EH (cell line): ENCODE measurements at regions not wholly inside any gene's neighbourhood (a gene's known extent, or its start where the extent isn't known, plus 50 kb on each side); places are given as distances from the start of the nearest gene placed in this dataset.
A peak's percentile ranks its signal among the peaks of the same experiment; 100 is the strongest.
"Not testable (repeated sequence)": the region's sequence is repeated elsewhere in the genome, so short reads cannot be mapped to it uniquely, and the experiment has no call there.

Source experiments
- DNase-seq: peaks from one replicate; pipeline ENCODE4 v3.0.0-alpha.2; 2015; ENCODE audit warnings: low read depth

GRCh38 chr4:189178125-189178746 lies 762.4 kb upstream of the FRG1 start:
- DNase-seq: no peak

DNA sequence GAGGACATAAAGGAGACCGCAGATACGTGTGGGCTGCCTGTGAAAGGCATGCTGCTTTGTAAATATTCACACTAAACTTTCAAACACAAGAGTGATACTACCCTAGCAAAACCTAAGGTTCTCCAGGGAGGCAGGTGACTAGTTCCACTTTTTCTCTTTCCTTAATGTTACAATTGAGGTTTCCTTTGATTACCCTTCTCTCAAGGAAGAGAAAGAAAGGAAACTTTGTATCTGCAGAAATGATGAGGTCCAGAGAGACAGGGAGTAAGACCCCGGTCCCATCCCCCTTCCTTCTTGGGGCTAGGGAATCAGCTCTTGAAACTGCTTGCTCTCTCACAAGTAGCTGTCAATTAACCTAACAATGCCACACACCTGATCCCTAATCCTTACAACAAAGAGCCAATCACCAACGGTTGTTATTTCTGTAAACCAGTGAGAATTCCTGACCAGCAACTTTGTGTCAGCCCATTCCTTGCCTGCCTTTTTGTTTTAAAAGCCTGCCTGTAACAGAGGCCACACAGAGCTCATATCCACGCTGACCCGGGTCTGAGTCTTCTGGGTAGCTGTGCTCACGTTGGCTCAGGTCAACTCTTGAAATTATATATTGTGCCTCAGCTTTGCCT lies 754.8 kb upstream of the FRG1 start:
- no peak for DNase-seq

- DNase-seq: no peak
Measured at GRCh38 chr4:189187531-189188052, 753.1 kb upstream of the FRG1 start.

- no peak for DNase-seq
Measured at GRCh38 chr4:189198624-189199023, 742.0 kb upstream of the FRG1 start.

DNA sequence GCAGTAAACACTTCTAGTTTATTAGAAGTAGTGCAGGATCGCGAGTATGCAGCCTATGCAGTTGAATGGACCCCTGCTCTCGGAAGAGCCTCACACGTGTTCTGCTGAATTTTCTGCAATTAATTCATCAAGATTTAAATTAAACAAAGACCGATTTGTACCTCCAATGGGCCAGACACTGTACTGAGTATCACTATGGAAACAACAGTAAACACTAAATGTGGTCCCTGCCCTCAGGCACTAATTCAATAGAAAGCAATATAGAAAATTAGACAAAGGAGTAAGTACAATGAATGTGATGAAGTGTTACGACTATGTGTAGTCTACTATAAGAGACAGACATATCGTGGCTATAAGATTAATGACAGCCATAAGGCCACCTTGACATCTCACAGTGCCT lies 740.3 kb upstream of the FRG1 start:
- no peak for DNase-seq

DNA sequence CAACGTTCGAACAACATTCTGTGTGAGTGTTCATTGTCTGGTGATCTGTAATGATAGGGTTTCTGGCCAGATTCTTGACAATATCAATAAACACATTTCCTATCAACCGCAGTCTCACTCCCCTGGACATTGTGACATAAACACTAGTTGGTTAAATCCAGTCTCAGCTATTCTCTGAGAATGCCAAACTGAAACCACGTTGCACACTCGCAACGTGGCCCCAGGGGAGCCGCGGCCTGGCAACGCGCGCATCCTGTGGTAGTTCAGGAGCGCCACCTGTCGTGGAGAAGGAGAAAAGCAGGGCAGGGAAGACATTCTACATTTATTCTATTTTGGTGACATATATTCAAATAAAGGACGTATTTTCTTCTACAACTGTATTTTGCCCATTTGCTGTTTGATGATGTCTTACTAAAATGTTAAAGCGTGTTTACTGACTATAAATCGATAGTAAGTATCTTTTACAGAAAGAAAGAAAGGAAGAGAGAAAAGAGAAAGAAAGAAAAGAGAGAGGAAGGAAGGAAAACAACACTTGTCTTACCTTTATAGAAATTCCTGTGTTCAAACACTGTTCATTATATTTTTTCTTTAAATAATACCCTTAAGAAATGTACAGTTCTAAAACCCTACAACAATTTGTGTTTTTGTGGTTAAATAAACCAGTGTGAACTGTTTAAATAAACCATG lies 738.3 kb upstream of the FRG1 start:
- DNase-seq: peak; percentile 63

GRCh38 chr4:189202869-189203271 lies 737.8 kb upstream of the FRG1 start:
- peak; percentile 64 for DNase-seq

GRCh38 chr4:189204616-189205015 lies 736.1 kb upstream of the FRG1 start:
- DNase-seq: no peak

GRCh38 chr4:189206953-189207352 lies 733.7 kb upstream of the FRG1 start:
- DNase-seq: no peak

DNA sequence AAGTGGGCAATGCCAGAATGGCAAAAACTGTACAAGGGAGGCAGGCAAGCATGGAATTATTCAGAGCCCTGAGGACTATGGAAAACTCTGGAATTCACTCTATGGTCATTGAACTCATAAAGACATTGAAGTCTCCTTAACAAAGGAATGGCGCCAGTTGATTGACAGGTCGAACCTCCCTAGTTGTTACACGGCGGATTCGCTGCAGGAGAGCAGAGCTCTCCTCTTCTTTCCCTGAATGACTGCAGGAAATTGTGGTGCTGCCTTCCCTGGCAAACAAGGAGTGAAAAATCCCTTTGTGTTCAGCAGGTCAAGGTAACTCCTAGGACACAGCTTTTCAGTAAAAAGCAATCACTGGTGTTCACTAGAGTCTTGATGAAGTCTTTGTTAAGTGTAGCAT lies 732.8 kb upstream of the FRG1 start:
- no peak for DNase-seq

DNA sequence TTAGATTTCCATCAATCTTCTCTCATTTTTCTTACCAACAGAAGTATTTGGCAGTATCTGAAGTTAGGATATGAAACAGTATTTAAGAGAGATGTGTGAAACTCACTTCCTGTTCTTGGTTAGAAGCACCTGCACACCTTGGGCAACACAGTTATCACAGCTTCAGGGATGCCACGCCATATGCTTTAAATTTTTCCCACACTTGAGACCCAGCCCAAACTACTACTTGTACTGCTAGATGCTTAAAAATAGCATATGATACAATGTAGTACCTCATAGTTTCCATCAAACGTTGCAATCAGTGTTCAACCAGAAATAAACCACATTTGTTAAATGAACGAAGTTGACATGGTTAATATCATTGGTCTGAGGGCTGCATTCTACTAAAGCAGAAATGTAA lies 725.1 kb upstream of the FRG1 start:
- DNase-seq: no peak

GRCh38 chr4:189221691-189222090 lies 719.0 kb upstream of the FRG1 start:
- no peak for DNase-seq

- no peak for DNase-seq
Measured at GRCh38 chr4:189228726-189229125, 711.9 kb upstream of the FRG1 start.

- no peak for DNase-seq
Measured at GRCh38 chr4:189232274-189232673, 708.4 kb upstream of the FRG1 start.

DNA sequence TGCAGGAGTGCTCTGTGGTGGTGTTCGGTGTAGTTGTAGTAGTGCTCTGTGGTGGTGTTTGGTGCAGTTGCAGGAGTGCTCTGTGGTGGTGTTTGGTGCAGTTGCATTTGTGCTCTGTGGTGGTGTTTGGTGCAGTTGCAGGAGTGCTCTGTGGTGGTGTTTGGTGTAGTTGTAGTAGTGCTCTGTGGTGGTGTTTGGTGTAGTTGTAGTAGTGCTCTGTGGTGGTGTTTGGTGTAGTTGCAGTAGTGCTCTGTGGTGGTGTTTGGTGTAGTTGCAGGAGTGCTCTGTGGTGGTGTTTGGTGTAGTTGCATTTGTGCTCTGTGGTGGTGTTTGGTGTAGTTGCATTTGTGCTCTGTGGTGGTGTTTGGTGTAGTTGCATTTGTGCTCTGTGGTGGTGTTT lies 706.9 kb upstream of the FRG1 start:
- not testable (repeated sequence) for DNase-seq

DNA sequence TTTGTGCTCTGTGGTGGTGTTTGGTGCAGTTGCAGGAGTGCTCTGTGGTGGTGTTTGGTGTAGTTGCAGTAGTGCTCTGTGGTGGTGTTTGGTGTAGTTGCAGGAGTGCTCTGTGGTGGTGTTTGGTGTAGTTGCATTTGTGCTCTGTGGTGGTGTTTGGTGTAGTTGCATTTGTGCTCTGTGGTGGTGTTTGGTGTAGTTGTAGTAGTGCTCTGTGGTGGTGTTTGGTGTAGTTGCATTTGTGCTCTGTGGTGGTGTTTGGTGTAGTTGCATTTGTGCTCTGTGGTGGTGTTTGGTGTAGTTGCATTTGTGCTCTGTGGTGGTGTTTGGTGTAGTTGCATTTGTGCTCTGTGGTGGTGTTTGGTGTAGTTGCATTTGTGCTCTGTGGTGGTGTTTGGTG lies 705.7 kb upstream of the FRG1 start:
- not testable (repeated sequence) for DNase-seq

DNA sequence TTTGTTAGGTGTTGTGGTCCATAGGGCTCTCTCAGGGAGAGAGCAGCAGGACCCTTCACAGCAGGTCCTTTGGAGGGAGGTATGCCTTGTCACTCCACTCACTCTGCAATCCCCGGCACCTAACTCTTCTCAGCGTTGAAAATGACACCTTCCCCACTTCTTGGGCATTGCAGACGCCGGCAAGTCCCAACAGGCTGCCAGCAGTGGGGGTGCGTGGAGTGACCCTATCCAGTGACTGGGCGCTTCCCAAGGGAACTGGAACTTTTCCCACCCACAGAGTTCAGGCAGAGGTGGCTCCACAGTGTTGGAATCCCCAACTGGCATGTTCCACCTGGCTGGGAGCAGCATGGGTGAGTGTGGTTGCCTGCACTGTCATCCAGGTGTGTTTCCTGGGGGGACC lies 705.1 kb upstream of the FRG1 start:
- no peak for DNase-seq

- not testable (repeated sequence) for DNase-seq
Measured at GRCh38 chr4:189236321-189236720, 704.4 kb upstream of the FRG1 start.

DNA sequence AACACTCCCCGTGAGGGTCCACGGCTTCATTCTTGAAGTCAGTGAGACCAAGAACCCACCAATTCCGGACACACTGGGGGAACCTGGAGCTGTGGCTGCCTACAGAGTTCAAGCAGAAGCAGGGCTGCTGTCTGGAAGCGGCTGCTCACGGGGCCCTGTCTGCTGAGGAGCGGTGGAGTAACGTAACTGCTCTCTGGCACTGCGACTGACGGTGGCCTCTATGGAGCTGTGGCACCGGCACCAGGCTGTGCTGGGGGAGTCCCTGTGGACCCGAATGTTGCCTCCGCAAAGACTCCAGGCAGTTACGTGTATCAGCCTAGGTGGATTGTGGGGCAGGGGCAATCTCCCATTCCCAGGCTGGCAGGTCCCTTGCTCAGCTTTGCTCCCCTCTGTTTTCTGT lies 703.3 kb upstream of the FRG1 start:
- no peak for DNase-seq

DNA sequence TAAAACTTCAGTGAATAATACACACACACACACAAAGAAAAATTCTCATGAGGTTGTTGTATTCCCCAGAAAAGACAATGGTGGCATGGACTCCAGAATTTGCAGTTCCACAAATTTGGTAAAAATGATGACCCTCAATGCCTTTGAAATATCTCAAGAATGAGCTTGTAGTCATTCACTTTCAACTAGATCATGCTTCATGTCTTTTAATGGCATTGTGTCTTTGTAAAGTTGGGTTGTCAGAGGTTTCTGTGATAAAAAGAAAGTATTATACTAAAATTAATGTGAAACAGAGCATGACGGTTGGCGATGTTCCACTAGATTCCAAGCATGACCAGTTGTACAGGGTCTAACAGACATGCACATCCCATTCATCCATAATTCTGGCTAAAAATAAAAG lies 685.0 kb upstream of the FRG1 start:
- no peak for DNase-seq

DNA sequence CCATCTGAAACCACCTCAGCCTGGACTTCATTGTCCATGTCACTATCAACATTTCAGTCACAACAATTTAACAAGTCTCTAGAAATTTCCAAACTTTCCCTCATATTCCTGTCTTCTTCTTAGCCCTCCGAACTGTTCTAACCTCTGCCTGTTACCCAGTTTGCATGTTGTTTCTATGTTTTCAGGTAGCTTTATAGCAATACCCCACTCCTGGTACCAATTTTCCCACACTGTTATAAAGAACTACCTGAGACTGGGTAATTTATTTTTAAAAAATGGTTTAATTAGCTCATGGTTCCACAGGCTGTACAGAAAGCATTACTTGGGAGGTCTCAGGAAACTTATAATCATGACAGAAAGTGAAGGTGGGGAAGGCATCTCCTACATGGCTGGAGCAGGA lies 679.2 kb upstream of the FRG1 start:
- DNase-seq: no peak

DNA sequence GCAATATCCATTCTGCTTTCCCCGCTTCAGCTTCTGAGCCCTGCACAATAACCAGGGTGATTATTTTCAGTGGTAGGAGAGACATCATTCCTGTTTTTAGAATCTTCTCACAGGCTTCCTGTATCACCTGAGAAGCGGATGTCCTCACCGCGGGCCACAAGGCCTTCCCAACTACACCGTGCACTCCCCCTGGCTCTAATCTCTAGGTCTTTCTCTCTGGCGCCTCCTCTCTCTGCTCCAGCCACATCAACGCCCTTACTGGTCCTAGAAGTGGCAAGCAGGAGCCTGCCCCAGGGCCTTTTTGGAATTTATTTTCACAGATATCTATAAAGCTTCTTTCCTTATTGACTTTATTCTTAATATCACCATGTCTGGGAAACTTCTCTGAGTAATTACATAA lies 675.2 kb upstream of the FRG1 start:
- DNase-seq: no peak

- DNase-seq: no peak
Measured at GRCh38 chr4:189267312-189267965, 673.2 kb upstream of the FRG1 start.
